HPDE6-E6E7 (cell line): ENCODE measurements at regions not wholly inside any gene's neighbourhood (a gene's known extent, or its start where the extent isn't known, plus 50 kb on each side); places are given as distances from the start of the nearest gene placed in this dataset.
A peak's percentile ranks its signal among the peaks of the same experiment; 100 is the strongest.
"Not testable (repeated sequence)": the region's sequence is repeated elsewhere in the genome, so short reads cannot be mapped to it uniquely, and the experiment has no call there.

Experiments used
- DNase-seq: peaks from one replicate; pipeline ENCODE4 v3.0.0; 2011; ENCODE audit warnings: missing footprints; ENCODE audit errors: extremely low spot score

- DNase-seq = no peak
Measured at GRCh38 chr3:105979961-105980360, 111.1 kb upstream of the CBLB start.

GRCh38 chr3:105982207-105982606 lies 113.4 kb upstream of the CBLB start:
- no peak for DNase-seq

GRCh38 chr3:105984837-105985236 lies 116.0 kb upstream of the CBLB start:
- DNase-seq = no peak

- not testable (repeated sequence) for DNase-seq
Measured at GRCh38 chr3:105986343-105986742, 117.5 kb upstream of the CBLB start.

GRCh38 chr3:105987809-105988208 lies 119.0 kb upstream of the CBLB start:
- no peak for DNase-seq

GRCh38 chr3:105988540-105989212 lies 119.9 kb upstream of the CBLB start:
- DNase-seq = no peak

GRCh38 chr3:105996781-105997180 lies 128.0 kb upstream of the CBLB start:
- DNase-seq = no peak

- DNase-seq = no peak
Measured at GRCh38 chr3:105997466-105997799, 128.6 kb upstream of the CBLB start.

- peak; percentile 42 for DNase-seq
Measured at GRCh38 chr3:105997800-105998526, 129.2 kb upstream of the CBLB start.

- no peak for DNase-seq
Measured at GRCh38 chr3:105999856-106000255, 131.0 kb upstream of the CBLB start.

- DNase-seq = no peak
Measured at GRCh38 chr3:106001923-106002322, 133.1 kb upstream of the CBLB start.

- no peak for DNase-seq
Measured at GRCh38 chr3:106004137-106004681, 135.4 kb upstream of the CBLB start.

- DNase-seq = no peak
Measured at GRCh38 chr3:106004826-106005225, 136.0 kb upstream of the CBLB start.

- peak; percentile 55 for DNase-seq
Measured at GRCh38 chr3:106006001-106006400, 137.2 kb upstream of the CBLB start.

- no peak for DNase-seq
Measured at GRCh38 chr3:106006571-106006970, 137.8 kb upstream of the CBLB start.

- DNase-seq = no peak
Measured at GRCh38 chr3:106007512-106007911, 138.7 kb upstream of the CBLB start.

- DNase-seq = no peak
Measured at GRCh38 chr3:106008766-106009165, 140.0 kb upstream of the CBLB start.

- DNase-seq = no peak
Measured at GRCh38 chr3:106010829-106011228, 142.0 kb upstream of the CBLB start.

GRCh38 chr3:106013971-106014370 lies 145.2 kb upstream of the CBLB start:
- peak; percentile 32 for DNase-seq

- no peak for DNase-seq
Measured at GRCh38 chr3:106014518-106014917, 145.7 kb upstream of the CBLB start.

GRCh38 chr3:106014971-106015370 lies 146.2 kb upstream of the CBLB start:
- DNase-seq = no peak

GRCh38 chr3:106018102-106018501 lies 149.3 kb upstream of the CBLB start:
- no peak for DNase-seq

GRCh38 chr3:106018929-106019550 lies 150.2 kb upstream of the CBLB start:
- no peak for DNase-seq
